GM18520 (cell line): ENCODE measurements at regions not wholly inside any gene's neighbourhood (a gene's known extent, or its start where the extent isn't known, plus 50 kb on each side); places are given as distances from the start of the nearest gene placed in this dataset.
"Not testable (repeated sequence)": the region's sequence is repeated elsewhere in the genome, so short reads cannot be mapped to it uniquely, and the experiment has no call there.

Source experiments
- ATAC-seq: cut with Tn5 transposase; IDR thresholded peaks from one replicate; pipeline ENCODE4 v1.9.1; 2021; ENCODE audit not compliant: unreplicated experiment

DNA sequence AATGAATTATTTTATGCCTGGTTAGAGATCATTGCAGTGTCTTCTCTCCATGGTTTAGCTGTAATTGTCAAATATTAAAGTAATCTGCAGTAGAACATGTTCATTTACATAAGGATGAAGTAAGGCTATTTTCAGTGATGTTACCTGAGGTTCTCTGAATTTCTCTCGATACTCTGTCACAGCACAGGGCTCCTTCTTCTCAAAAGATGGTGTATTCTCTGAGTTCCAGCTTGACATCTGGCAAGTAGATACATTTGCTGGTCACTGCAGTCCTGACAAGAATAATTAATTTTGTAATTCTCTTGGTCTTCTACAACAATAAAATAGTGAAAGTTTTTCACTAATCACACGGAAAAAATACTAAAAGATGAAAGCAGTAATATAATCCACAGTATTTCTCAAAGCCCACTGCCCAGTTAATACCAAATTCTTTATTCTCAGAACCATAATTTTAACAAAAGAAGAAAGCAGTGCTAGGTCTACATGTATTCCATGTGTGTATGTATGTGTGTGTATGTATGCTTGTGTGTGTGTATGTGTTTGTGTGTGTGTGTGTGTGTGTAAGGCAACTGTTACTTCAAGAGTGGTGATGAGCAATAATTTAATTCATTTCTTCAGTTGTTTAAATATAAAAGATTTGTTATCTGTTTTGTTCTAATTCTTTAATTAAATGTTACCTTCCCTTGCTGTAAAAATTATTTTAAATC is 1165.5 kb upstream of the SLC39A10 start:
- no peak for ATAC-seq

GRCh38 chr2:194486326-194486725 is 1170.7 kb upstream of the SLC39A10 start:
- no peak for ATAC-seq

GRCh38 chr2:194483041-194483440 is 1174.0 kb upstream of the SLC39A10 start:
- ATAC-seq, result no peak

- ATAC-seq, result no peak
Measured at GRCh38 chr2:194465641-194466040, 1191.4 kb upstream of the SLC39A10 start.

GRCh38 chr2:194464964-194465638 is 1191.9 kb upstream of the SLC39A10 start:
- no peak for ATAC-seq

DNA sequence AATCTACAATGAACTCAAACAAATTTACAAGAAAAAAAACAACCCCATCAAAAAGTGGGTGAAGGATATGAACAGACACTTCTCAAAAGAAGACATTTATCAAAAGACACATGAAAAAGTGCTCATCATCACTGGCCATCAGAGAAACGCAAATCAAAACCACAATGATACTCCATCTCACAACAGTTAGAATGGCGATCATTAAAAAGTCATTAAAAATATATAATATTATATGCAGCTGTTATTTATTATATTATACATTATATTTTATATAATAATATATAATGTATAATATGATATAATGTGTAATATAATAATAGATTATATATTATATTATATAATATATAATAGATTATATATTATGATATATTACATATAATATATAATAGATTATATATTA is 1194.1 kb upstream of the SLC39A10 start:
- ATAC-seq, result not testable (repeated sequence)

GRCh38 chr2:194455358-194455757 is 1201.7 kb upstream of the SLC39A10 start:
- ATAC-seq, result no peak

DNA sequence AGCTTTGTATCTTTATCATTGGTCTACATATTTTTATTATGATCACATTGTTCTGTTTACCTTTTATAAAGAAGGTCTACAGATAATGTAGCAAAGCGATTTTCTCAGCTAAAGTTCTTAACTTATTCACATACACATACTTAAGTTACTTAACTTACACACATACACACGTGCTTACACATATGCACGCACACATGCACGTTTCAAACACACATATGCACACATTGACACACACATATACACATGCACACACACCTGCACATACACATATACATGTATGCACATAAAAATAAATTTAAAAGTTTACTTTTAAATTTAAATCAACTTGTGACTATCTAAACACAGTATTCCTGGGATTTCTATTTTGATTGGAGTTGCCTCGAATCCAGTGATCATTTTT is 1204.5 kb upstream of the SLC39A10 start:
- no peak for ATAC-seq

GRCh38 chr2:194445226-194445625 is 1211.8 kb upstream of the SLC39A10 start:
- ATAC-seq, result no peak

- no peak for ATAC-seq
Measured at GRCh38 chr2:194443926-194444325, 1213.1 kb upstream of the SLC39A10 start.

DNA sequence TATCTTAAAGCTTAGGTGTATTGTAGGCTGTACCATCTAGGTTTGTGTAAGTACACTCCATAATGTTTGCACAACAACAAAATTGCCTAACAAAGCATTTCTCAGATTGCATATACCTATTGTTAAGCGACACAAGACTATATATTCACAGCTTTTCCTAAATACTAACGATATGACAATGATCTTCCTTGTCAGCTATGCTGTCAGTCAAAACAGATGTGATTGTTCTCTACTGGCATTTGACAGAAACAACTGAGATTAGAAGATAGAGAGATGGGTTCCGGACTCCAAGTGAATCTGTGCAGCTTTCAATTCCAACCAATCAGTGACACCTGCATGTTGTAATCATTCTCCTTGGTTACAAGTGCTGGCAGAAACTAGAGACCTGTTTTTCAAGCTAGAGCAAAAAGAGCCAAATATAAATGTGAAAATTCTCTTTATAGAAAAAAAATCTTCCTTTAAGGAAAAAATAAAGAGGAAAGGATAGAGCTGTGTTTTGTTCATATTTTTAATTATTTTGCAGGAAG is 1232.3 kb upstream of the SLC39A10 start:
- ATAC-seq, result no peak

- no peak for ATAC-seq
Measured at GRCh38 chr2:194411221-194411620, 1245.8 kb upstream of the SLC39A10 start.

- no peak for ATAC-seq
Measured at GRCh38 chr2:194395818-194396217, 1261.2 kb upstream of the SLC39A10 start.

GRCh38 chr2:194385376-194385775 is 1271.7 kb upstream of the SLC39A10 start:
- ATAC-seq, result no peak

DNA sequence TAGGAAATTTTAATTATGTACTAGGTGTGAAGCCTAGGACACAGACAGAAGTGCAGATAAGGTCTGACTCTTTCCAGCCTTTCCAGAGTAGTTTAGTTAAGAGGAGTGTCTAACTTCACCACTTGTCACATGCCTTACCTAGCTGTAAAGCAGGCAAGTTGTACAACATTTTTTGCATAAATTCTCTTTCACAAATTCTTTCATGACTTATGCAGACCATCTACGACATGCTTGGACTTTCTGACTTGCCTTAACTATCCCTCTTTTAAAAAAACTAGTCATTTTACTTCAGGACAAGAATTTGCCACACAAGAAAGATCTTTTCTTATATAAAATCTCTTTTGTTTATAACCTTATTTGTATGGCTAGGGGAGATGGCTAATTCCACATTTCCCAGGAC is 1273.6 kb upstream of the SLC39A10 start:
- no peak for ATAC-seq

DNA sequence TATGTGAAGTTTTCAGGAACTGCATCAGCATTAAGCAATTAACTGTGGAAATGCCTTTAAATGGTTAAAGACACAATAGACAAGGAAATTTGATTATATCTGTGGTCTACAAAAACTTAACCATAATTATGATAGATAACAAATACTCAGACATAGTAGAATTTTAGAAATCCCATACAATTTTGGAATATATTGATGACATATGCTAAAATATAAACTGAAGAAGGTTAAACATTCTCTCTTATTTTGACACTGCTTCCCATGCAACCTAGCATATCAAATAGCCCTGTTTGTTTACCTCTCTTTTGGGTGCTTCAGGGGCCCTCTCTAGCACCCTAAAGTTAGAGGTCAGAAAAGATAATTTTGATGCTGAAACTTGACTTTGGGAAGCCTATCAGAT is 1274.8 kb upstream of the SLC39A10 start:
- no peak for ATAC-seq

- peak; percentile 52 for ATAC-seq
Measured at GRCh38 chr2:194380011-194380410, 1277.0 kb upstream of the SLC39A10 start.

DNA sequence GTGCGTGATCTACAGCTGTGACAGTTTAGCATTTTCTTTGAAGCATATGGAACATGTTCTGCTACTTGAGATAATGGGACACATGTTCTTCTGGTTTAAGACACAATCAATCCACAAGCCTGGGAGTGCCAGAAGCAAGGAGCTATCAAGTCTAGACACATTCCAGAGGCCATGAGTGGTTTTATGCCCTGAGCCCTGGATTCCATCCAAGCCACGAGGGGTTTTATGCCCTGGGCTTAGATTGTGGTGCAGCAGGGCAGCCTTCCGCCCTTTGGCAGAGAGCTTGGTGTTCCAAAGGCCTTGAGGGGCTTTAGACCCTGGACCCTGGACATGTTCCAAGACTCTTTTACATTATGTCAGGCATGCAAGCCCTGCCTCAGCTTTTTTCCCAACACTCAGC is 1289.6 kb upstream of the SLC39A10 start:
- ATAC-seq, result not testable (repeated sequence)

DNA sequence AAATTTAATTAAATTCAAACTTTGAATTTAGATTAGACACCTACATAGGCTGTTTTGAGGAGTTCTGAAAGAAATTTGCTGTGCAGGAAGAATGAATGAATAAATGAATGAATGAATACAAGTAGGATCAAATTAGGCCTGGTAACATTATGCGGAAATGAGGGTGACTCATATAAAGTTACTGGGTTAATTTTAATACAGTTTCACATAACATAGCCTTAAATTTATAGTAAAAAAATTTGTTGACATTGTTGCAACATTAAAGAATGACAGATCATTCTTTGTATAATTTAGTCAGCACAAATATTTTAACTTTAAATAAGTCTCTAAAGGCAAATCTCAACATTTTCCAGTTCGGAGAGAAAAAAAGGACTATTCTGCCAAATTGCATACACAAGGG is 1293.1 kb upstream of the SLC39A10 start:
- no peak for ATAC-seq

DNA sequence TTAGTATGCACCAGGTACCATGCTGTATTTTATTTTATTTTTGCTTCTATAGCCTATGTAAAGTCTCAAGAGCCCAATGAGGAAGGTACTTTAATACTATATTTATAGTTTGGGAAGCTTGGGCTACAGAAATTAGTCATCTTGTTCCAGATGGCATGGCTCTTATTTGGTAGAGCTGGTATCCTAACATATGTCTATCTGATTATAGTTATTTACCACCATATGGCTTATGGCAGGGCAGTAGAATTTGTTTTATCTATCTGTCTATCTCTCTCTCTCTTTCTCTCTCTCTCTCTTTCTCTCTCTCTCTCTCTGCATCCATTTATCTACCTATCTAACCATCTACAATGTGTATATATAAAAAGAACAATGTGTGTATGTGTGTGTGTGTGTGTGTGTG is 1293.7 kb upstream of the SLC39A10 start:
- ATAC-seq, result no peak

DNA sequence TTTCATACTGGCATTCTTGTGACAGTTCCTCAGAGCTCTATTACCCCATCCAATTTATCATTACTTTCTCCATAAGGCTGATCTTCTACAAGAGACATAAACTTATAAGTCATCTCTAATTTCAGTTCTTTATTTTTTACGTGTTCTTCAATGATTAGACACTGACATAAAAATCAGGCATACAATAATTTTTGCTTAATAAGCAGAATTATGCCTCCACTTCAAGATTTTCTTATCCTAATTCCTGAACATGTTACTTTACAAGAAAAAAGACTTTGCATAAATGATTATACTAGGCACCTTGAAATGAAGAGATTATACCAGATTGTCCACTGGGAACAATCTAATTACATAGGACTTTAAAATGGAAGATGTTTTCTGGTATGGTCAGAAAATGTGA is 1304.5 kb upstream of the SLC39A10 start:
- no peak for ATAC-seq

- ATAC-seq, result no peak
Measured at GRCh38 chr2:194346193-194346592, 1310.8 kb upstream of the SLC39A10 start.
